ENCODE measurements at regions not wholly inside any gene's neighbourhood (a gene's known extent, or its start where the extent isn't known, plus 50 kb on each side); places are given as distances from the start of the nearest gene placed in this dataset.

DNA sequence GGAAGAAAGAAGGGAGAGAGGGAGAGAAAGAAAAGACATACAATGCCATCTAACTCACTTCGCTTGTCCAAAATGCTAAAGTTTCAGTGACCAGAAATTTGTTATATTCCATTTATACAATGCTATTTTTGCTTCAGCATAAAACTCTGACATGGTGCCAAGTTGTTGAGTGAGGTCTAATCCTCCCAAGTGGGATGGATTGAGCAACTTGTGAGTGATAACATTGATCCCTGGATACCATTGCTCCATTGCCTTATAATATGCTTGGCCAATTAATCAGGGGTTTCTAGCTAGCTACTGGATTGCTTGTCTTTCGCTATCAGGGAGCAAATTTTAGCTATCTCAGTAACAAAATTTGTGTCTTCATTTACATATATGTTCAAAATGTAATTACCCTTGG is 615.6 kb upstream of the DPPA4 start:
- no peak for TF ChIP-seq DEAF1 (CRISPR knock-in tag; IDR thresholded peaks at IDR 0.05)
- no peak for TF ChIP-seq ZBTB34 (CRISPR knock-in tag; IDR thresholded peaks at IDR 0.05)
- TF ChIP-seq, protein P1, sequence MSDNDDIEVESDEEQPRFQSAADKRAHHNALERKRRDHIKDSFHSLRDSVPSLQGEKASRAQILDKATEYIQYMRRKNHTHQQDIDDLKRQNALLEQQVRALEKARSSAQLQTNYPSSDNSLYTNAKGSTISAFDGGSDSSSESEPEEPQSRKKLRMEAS (CRISPR knock-in tag; IDR thresholded peaks at IDR 0.05): no peak
- TF ChIP-seq MTF1 (CRISPR knock-in tag; IDR thresholded peaks at IDR 0.05; ENCODE audit: borderline replicate concordance): no peak
- no peak for TF ChIP-seq TRIM28 (IDR thresholded peaks at IDR 0.05)
- no peak for TF ChIP-seq ZNF699 (CRISPR knock-in tag; IDR thresholded peaks at IDR 0.05; ENCODE audit: insufficient replicate concordance)
- TF ChIP-seq PCBP2 (IDR thresholded peaks at IDR 0.05; ENCODE audit: low read depth, low read length, poor library complexity, severe bottlenecking): no peak
- TF ChIP-seq ETS2 (tag; IDR thresholded peaks at IDR 0.05; ENCODE audit: borderline replicate concordance, poor library complexity, severe bottlenecking): no peak

More for the DNA sequence above, 615.6 kb upstream of the DPPA4 start:
- ChIA-PET POLR2A (no interaction called here), CTCF (ENCODE audit: low intra/inter-chr PET ratio) (no interaction called here)
- in situ Hi-C loops (cut with MboI): no loop called here
- no peak overlapping the region for H2AFZ ChIP-seq (ENCODE audit: low read depth, low read length)
- FAIRE-seq (no peak), ATAC-seq (no peak), DNase-seq (ENCODE audit: extremely low read depth in 1 of 4, low spot score in 3 of 4) (no peak)
- no peaks in the 10 kb centered on the region for H3K36me3 ChIP-seq (ENCODE audit: control insufficient read depth, insufficient read depth, low read length)
- no peak overlapping the region for H3K4me2 ChIP-seq (ENCODE audit: insufficient read depth, low read length)
- no peak overlapping the region for H3K27ac ChIP-seq (ENCODE audit: extremely low read depth, low read depth, low read length)
- H3K9ac ChIP-seq (ENCODE audit: insufficient read depth in 1 of 2, low read depth in 2 of 2, low read length in 2 of 2): no peak overlapping the region
- H4K20me1 ChIP-seq (replicated peaks; ENCODE audit: control insufficient read depth, insufficient read depth, low read length): no peaks in the 10 kb centered on the region
- H3K4me3 ChIP-seq: no peak overlapping the region
- H3K9me3 ChIP-seq (replicated peaks; ENCODE audit: control insufficient read depth, insufficient read depth, low read depth, low read length): no peaks in the 10 kb centered on the region
- intact Hi-C loops (cut with micrococcal nuclease): no loop called here
- BruUV-seq (replicated peaks): no TSS peak
- no peaks in the 10 kb centered on the region for H3K9me1 ChIP-seq (ENCODE audit: control insufficient read depth, insufficient read depth, low read length)
- no peaks in the 10 kb centered on the region for H3K27me3 ChIP-seq (ENCODE audit: control insufficient read depth in 2 of 2, insufficient read depth in 2 of 2, low read length in 2 of 2)
- WGBS (ENCODE audit: insufficient coverage, low coverage, missing lambda C conversion rate): 0% methylated on average over 2 of the region's 2 CpGs
- H3K79me2 ChIP-seq (ENCODE audit: control insufficient read depth, insufficient read depth, low read length): no peaks in the 10 kb centered on the region
- H3K4me1 ChIP-seq (replicated peaks in 1 of 2; ENCODE audit: control insufficient read depth in 2 of 2, insufficient read depth in 2 of 2, low read length in 2 of 2): no peaks in the 10 kb centered on the region

All from K562 (cell line).